GM18520 (cell line): ENCODE measurements at regions not wholly inside any gene's neighbourhood (a gene's known extent, or its start where the extent isn't known, plus 50 kb on each side); places are given as distances from the start of the nearest gene placed in this dataset.
"Not testable (repeated sequence)": the region's sequence is repeated elsewhere in the genome, so short reads cannot be mapped to it uniquely, and the experiment has no call there.

ENCODE experiments used
- ATAC-seq: cut with Tn5 transposase; IDR thresholded peaks from one replicate; pipeline ENCODE4 v1.9.1; 2021; ENCODE audit not compliant: unreplicated experiment

DNA sequence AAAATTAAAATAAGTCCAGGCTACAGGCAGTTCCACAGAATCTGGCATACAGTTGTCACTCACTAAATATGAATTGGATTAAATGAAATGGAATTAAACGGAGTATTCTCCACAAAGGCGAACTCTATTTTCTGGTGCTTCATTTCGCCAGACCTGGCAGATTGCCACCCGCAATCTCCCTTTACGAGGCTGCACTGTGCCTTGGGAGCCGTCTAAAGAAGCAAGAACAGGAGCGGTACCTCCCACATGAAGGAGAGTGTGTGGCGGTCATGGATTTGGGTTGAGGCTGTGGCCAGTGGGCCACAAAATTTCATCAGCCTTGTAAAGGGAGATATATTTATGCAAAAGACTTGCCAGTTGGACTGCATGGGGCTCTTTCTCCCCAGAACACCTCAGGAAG, 151.0 kb downstream of the OSR1 start:
- no peak for ATAC-seq

DNA sequence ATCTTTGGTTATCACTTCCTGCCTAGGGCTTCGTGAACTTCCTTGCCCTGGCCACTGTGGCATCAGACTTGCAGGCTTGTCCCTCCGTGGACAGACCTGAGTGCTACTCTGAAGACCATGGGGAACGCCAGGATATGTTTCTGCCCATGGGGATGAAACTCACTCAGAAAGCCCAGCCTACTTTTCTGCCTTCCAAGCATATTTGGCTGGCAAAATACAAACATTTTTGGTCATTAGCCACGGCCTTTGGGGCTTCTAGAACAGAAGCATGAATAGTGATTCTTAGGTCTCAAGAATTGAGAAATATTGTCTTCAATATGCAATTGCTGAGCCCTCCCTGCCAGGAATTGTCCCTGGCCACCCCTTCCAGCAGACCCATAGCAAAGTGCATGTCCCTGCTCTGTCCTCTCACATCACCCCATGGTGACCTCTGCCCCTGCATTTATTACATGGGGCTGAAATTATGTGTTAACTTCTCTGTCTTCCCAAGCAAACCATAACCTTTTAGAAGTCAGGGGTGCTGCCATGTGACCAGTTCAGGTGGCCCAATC, 152.4 kb downstream of the OSR1 start:
- no peak for ATAC-seq

DNA sequence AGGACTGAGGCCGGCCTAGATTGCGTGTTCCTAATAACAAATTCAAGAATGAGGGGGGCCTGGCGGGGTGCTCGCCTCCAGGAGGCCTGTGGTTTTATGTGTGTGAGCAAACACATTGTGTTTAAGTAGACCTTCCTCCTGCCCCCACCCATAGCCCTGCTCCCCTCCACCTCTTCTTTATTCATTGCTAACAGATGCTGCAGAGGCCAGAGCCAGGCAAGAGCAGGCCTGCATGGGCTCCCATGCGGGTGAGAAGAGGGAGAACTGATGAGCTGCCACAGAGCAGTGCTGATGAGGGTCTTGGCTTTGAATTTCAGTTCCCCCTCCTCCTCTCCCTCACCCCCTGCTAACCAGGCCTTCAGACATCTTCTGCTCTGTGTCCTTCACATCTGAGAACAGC, 154.6 kb downstream of the OSR1 start:
- ATAC-seq: no peak

DNA sequence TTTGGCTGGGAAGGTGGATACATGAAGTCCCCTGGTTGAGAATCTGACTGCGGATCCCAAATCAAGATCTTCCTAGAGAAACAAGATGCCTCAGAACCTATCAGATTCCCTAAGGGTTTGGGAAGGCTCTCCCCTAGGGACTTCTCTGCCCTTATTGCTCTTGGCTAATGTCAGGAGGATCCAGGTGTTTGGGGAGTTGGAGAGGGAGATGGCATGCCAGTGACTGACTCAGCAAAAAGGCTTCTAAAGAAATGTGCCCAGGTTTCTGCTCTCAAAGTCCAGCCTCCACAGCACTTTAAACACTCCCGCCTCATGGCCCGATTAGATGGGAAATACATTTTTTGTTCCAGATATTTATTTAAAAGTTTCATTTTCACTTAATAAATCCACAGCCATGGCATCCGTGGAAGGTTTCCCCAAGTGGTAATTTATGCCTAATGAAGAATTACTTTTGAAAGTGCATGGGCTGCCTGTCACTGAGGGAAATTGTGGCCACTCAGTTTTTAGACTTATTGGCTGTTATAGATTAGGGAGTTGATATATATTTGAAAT, 156.4 kb downstream of the OSR1 start:
- ATAC-seq: no peak

DNA sequence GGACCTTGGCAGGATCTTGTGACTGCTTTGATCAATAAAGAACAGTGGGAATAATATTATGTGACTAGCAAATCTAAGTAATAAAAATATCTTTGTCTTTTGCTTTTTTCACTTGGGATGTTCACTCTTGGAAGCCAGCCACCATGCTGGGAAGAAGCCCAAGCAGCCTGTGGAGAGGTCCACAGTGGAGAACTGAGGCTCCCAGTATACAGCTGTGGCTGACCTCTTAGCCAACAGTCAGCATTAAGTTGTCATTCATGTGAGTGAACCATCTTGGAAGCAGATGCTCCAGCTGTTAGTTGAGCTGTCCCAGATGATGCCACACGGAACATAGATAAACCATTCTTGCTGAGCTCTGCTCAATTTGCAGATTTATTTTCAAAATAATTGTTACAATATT, 160.0 kb downstream of the OSR1 start:
- ATAC-seq: no peak

DNA sequence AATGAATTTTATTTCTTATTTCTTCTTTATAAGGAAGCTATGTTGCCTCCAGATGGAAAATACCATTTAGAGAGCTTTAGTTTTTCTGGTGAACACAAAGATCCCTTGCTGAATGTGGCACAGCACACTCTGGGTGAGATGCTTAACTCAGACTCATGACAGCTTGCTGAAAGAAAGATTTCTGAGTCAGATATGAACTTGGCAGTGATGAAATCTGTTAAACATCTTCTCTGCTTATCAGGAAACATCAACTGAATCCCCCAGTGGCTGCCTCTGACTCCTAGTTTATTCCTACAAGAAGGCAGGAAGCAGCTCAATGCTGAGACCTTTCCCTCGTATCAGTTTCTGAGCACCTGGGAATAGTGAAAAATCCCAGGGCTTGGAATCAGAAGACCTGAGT, 162.8 kb downstream of the OSR1 start:
- ATAC-seq: no peak

DNA sequence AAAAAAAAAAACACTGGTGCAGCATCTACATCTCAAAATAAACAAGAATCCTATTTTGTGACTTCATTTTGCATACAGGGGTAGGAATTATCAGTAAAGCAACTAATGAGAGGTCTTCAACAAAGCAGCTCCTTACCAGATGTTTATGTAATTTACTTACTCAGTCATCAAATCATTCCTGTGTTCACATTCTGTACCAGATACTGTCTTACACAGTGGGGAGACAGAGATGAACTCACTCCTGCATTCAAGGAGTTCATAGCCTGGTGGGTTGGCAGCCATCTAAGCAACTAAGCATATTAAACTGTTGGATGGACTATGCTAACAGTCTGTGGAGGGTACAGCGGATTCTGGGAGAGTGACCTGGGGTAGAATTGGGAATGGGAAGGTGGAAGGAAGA, 169.0 kb downstream of the OSR1 start:
- ATAC-seq: no peak

DNA sequence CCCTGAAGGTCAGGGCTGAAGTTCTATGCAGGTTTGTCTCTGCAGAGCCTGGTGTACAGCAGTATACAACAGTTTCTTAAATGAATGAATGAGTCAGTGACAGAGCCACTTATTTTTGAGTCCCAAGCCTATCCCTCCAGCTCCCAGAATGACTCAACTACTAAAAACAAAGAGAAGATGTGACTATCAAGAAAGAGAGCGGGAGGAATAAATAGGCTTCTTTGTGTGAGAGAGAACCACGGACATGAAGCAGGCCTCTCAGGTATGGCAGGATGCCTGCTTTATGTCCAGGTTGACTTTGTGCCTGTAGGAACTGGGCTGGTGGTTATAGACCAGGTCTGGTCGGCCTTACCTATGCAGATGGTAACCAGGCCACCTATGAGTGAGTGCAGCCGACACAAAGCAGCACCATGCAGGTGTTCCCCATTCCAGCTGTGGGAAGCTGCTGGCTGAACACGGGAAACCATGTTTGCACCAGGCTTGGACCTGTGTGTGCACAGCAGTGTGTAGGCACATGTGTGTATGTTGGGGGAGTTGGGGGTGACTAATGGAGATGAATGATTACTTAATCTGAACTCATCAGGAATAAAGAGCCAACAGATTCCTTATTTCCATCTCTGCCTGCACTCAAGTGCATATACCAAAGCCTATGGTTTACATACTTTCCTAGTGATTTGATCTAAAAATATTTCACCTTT, 171.0 kb downstream of the OSR1 start:
- ATAC-seq: no peak

DNA sequence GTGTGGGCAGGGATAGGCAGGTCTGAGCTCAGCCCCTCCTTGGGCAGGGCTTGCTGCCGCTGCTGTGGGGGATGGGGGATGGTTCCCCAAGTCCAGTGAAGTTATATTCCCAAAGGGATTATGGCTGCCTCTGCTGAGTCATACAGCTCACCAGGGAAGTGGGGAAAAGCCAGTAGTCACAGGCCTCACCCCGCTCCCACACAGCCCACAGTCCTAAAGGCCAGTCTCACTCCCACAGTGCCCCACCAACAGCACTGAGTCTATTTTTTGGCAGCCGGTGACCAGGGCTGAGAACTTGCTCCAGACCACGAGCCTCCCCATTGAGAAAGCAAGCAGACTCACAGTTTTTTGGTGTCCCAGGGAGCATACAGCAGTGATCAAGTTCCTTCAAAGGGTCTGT, 173.3 kb downstream of the OSR1 start:
- ATAC-seq: no peak

DNA sequence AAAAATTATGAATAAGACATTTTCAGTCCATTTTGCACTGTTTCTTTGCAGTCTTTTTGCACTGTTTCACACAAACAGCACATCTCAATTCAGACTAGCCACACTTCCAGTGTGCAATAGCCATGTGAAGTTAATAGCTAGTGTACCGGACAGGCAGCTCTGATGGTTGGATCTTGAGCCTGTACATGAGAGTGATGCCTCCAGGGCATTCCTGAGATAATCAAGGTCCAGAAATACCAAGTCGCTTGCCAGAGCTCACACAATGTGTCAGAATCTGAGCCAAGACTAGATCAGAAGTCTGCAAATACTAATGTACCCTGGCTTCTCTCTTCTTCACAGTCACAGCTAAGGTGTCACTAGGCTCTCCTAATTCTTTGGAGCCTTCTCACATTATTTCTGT, 180.2 kb downstream of the OSR1 start:
- ATAC-seq: no peak

DNA sequence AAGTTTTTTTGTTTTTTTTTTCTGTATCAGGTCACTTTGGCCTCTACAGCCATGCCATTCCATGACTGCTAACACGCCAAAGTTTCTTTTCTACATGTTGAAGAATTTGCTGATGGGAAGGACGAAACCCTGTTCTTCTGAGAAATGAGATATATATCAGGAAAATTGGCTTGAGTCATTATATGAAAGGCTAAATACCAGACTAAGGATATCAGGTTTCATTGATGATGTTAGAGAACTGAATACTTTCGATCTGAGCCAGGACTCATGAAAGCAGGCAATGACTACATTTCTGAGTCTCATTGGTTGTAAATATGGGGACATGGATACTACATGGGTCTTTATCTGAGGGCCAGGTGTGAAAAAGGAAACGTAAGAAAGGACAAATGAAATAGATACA, 181.4 kb downstream of the OSR1 start:
- ATAC-seq: no peak

DNA sequence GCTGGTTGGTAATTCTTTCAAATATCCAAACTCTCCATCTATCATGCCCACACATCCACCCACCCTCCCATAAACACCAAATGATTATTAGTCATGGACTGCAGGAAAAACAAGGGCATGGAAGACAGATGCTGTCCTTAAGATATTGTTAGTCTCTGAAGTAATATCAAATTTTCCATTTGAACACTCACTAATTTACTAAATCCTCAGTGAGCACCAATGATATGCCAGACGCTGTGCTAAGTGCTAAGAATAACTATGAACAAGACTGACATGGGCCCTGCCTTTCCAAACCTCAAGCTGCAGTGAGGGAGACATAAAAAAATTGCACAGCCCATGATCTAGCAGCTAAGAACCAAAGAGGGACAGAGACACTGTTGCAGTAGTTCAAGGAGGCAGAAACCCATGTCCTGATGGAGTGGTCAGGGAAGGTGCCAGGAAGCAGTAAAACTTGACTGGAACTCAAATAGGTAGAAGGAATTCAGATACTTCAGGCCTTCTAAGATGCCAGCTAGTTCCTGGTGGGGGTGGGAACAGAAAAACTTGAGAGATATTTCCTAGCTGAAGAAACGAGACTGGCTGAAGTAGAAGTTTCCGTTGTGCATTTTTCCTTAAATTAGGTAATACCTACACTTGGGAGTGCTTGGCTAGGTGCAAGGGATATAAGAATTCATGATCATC, 182.1 kb downstream of the OSR1 start:
- no peak for ATAC-seq

DNA sequence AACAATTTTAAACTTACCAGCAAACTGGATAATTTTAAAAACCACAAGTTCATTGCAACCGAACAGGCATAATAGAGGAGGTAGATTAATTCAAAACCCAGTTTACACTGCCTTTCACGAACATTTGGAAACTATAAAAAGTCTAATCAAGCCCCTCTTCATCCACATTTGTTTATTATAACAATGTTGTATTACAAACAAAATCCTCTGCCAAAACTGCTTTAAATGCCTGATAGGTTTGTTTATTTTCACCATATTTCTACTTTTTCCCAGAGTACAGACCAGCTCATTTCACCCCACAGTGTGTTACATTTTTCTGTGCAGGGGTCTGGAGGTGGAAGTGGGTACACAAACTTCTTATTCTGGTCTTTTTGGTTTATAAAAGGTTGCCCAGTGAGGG, 184.2 kb downstream of the OSR1 start:
- no peak for ATAC-seq

DNA sequence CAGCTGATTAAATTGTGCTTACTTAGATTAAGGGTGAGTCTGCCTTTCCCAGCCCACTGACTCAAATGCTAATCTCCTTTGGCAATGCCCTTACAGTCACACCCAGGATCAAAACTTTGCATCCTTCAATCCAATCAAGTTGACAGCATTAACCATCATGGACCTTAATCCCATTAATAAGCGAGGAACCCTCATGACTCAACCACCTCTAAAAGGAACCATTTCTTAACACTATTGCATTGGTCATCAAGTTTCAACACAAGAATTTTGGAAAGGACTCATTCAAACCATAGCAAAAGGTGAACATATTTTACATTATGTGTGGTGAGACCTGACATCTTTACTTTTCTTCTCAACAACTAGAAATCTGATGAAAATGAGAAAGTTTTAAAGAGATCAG, 187.0 kb downstream of the OSR1 start:
- ATAC-seq: no peak

DNA sequence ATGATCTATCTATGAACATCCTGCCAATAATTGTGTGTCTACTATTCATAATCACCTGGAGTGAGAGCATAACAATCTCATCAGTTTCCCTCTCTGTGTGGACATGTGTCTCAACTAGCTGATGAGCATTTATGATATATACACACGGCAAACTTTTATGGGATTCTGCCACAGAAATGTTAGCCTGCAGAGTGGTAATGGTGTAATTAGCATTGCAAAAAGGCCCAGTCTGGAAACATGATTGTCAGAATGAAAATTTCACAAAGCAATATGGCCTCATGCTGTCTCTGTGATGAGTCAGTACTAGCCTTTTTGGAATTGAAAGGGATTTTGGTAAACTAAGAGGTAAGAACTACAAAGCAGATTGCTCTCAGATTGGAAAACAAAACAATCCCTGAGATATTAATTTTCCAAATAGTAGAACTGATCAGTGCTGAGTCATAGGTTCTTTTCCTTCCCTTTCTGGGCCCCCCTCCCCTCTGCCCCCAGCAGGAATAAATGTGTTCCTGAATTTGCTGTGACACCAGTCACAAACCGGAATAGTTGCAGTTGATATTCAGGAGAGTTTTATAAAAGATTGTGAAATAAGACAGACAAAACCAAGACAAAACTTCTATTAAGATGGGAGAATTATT, 189.2 kb downstream of the OSR1 start:
- ATAC-seq: no peak

DNA sequence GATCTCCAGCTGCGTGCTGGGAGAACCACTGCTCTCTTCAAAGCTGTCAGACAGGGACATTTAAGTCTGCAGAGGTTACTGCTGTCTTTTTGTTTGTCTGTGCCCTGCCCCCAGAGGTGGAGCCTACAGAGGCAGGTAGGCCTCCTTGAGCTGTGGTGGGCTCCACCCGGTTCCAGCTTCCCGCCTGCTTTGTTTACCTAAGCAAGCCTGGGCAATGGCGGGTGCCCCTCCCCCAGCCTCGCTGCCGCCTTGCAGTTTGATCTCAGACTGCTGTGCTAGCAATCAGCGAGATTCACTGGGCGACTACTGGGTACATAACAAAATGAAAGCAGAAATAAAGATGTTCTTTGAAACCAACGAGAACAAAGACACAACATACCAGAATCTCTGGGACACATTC, 194.3 kb downstream of the OSR1 start:
- not testable (repeated sequence) for ATAC-seq

DNA sequence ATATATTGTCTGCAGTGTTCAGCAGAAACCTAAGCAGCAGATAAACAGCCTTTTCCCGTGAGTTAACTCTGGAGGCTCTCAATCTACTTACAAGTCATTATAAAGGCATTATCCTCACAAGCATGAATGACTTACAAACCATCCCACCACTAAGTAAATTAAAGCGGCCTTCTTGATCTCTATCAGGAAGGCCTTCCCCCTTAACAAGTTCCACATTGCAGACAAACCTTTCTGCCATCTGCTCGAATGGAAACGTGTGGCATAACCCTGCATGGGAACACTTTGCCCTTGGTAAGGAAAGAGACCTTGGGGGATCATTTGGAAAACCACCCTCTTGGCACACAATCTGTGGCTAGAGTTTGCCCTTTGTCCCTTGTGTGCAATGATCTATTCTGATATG, 199.5 kb downstream of the OSR1 start:
- no peak for ATAC-seq

DNA sequence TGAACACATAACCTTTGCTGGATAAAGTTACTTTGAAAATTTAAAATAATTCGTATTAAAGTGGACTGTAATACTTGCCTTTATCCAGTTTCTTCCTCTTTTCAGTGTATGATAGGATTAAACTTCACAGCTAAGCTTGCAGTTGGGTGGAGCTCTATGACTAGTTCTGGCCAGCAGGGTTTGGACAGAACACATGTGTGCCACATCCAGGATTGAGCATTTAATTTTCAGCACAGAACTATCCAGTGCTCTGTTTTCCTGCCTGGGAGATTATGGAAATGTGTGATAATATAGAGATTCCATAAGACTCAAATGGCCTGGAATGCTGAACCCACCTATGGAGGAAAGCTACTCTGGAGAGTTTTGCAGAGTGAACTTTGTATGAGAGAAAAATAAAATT, 200.2 kb downstream of the OSR1 start:
- no peak for ATAC-seq

DNA sequence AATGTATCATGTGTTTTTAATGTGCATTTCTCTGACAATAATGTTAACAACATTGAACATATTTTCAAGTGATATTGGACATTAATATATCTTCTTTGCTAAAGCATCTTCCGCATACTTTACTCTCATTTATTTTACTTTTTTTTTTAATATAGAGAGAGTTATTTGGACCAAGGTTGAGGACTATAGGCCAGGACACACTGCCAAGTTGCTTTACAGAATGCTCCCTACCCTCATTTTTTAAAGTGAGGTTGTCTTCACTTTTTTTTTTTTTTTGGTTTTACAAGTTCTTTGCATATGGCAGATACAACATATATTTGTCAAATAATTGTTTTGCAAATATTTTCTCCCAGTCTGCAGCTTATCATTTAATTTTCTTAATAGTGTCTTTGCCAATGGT, 201.8 kb downstream of the OSR1 start:
- ATAC-seq: no peak

DNA sequence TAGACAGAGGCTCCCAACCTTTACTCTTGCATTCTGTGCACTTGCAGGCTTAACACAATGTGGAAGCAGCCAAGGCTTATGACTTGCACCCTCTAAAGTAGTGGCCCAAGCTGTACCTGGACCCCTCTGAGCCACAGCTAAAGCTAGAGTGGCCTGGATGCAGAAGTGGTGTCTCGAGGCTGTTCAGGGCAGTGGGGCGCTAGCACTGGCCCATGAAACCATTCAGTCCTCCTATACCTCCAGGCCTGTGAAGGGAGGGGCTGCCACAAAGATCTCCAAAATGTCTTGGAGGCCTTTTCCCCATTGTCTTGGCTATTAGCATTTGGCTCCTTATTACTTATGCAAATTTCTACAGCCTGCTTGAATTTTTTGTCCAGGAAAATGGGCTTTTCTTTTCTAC, 207.7 kb downstream of the OSR1 start:
- no peak for ATAC-seq

DNA sequence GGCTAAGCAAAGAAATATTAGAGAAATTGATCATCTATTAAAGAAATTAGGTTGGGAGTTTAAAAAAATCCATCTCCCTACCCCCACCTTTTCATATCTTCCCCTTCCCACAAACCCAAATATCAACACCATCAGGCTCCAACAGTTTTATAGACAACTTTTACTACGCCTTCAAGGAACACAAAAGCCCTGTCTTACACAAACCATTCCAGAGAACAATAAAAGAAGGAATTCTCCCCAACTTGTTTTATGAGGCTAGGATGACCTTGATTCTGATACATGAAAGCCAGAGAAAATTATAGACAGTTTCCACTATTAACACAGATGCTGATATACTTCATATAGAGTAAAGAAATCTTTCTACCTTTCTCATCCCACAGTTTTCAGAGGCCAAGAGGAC, 211.6 kb downstream of the OSR1 start:
- ATAC-seq: no peak
